BE2C (cell line): ENCODE measurements at regions not wholly inside any gene's neighbourhood (a gene's known extent, or its start where the extent isn't known, plus 50 kb on each side); places are given as distances from the start of the nearest gene placed in this dataset.

ENCODE experiments used
- DNase-seq: peaks from one replicate; pipeline ENCODE4 v3.0.0-alpha.2; 2020
- H3K27me3 ChIP-seq: fragments of 250-450 bp; sonication (Bioruptor Pico); 2 replicates; pipeline ENCODE4 v1.5.1; 2020; ENCODE audit warnings: mild to moderate bottlenecking
- H3K36me3 ChIP-seq: fragments of 250-450 bp; sonication (Bioruptor Pico); 2 replicates; pipeline ENCODE4 v1.5.1; 2020; ENCODE audit warnings: mild to moderate bottlenecking
- H3K4me1 ChIP-seq: fragments of 250-450 bp; sonication (Bioruptor Pico); 2 replicates; pipeline ENCODE4 v1.5.1; 2020
- H3K4me3 ChIP-seq: 2 replicates; pipeline ENCODE4 v1.5.1; 2011; ENCODE audit warnings: low read depth, low read length
- H3K9me3 ChIP-seq: fragments of 250-450 bp; sonication (Bioruptor Pico); 2 replicates; pipeline ENCODE4 v1.5.1; 2020
- TF ChIP-seq, protein P1 (sequence below): IDR thresholded peaks from 2 replicates; pipeline ENCODE4 v1.5.1; 2012; ENCODE audit warnings: mild to moderate bottlenecking, low read depth, low read length

DNA sequence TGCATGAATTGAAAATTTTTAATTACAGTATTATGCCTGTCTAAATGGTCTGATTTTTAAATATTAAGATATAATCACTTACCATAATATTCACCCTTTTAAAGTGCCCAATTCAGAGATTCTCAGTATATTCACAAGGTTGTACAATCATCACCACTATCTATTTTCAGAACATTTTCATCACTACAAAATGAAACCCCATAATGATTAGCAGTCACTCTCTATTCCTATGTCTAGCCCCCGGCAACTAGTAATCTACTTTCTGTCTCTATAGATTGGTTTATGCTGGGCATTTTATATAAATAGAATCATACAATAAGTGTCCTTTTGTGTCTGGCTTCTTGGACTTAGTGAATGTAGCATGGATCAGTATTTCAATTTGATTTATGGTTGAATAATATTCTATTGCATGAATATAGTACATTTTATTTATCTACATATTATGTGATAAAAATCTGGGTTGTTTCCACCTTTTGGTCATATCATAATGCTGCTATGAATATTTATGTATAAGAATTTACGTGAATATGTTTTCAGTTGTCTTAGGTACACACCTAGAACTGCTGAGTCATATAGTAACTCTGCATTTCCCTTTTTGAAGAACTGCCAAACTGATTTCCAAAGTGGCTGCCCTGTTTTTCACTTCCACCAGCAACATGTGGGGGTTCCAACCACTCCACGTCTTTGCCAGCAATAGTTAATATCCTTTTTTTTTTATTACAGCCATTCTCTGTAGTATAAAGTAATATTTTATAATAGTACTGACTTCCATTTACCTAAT, 485.7 kb upstream of the ZNF385D start:
- TF ChIP-seq, protein P1, sequence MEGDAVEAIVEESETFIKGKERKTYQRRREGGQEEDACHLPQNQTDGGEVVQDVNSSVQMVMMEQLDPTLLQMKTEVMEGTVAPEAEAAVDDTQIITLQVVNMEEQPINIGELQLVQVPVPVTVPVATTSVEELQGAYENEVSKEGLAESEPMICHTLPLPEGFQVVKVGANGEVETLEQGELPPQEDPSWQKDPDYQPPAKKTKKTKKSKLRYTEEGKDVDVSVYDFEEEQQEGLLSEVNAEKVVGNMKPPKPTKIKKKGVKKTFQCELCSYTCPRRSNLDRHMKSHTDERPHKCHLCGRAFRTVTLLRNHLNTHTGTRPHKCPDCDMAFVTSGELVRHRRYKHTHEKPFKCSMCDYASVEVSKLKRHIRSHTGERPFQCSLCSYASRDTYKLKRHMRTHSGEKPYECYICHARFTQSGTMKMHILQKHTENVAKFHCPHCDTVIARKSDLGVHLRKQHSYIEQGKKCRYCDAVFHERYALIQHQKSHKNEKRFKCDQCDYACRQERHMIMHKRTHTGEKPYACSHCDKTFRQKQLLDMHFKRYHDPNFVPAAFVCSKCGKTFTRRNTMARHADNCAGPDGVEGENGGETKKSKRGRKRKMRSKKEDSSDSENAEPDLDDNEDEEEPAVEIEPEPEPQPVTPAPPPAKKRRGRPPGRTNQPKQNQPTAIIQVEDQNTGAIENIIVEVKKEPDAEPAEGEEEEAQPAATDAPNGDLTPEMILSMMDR = no peak
- H3K4me3 ChIP-seq = no peak overlapping the region
- no peaks in the 10 kb centered on the region for H3K9me3 ChIP-seq
- no peak for DNase-seq
- H3K4me1 ChIP-seq = no peaks in the 10 kb centered on the region
- H3K27me3 ChIP-seq = no peaks in the 10 kb centered on the region
- H3K36me3 ChIP-seq = no peaks in the 10 kb centered on the region

DNA sequence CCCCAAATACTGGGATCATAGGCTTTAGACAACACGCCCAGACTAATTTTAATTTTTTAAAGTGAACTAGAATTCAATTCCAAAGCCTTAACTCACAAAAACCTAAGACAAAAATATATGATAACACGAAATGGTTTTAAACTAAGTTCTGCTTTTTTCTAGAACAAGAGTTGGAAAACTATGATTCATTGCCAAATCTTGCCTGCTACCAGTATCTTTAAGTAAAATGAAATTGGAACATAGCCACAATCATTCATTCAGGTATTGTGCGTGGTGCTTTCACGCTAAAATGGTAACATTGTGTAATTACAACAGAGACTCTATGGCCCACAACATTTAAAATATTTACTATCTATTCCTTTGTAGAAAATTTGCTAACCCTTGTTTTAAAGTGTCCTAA, 488.0 kb upstream of the ZNF385D start:
- H3K4me1 ChIP-seq = no peaks in the 10 kb centered on the region
- H3K9me3 ChIP-seq = no peaks in the 10 kb centered on the region
- no peaks in the 10 kb centered on the region for H3K27me3 ChIP-seq
- TF ChIP-seq, protein P1 = no peak
- no peak overlapping the region for H3K4me3 ChIP-seq
- H3K36me3 ChIP-seq = no peaks in the 10 kb centered on the region
- DNase-seq = no peak

DNA sequence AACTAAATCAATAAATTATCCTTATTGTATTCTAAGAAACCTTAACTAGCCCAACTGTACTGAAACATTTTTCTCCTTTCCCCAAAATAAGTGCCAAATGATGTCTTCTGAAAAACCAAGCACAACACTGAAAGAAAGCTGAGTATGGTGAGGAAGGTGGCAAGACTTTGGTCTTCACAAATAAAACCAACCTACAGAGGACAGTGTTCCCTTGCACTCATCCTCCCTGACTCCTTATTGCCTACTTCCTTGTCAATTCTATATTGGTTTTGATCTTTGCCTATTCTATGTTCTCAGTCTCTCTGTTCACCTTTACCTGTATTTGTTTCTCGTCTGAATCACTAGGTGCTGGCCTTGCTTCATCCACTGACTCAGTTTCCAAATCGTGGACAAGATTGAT, 490.1 kb upstream of the ZNF385D start:
- Histone ChIP-seq H3K27me3 (no peaks in the 10 kb centered on the region), H3K4me3 (no peak overlapping the region), H3K9me3 (no peaks in the 10 kb centered on the region), H3K4me1 (no peaks in the 10 kb centered on the region), H3K36me3 (no peaks in the 10 kb centered on the region)
- no peak for DNase-seq
- TF ChIP-seq, protein P1 = no peak

DNA sequence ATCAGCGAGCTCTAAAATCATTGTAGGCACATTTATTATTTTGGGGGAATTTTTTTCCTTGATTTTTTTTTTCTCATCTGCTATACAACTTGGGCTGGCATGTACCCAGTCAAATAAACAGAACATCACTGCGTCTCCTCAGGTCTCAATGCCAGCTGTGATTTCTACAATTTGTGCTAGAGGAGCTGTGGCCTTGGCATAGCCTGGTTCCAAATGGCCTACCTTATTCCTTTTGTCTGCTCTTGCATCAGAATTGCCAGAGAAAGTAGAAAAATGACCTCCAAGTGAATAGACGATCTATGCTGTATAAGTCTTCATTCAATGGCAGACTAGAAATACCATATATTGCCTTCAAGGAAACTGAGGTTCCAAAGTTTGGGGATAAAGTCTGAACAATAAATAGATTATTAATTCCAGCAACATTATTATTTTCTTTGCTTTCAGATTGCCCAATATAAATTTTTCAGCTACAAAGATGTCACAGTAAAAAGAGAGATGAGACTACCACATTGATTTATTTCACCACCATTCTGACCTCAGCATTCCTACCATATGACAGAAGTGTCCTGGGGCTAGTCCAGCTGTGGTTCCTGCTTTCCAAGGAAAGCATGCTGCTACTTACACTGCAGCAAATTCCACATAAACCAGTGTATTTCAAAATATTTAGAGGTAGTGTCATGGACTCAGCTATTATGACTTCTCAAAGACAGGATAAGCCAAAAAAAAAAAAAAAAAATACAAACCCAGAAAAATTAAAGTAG, 493.9 kb upstream of the ZNF385D start:
- TF ChIP-seq, protein P1 = no peak
- Histone ChIP-seq H3K4me3 (no peak overlapping the region), H3K36me3 (no peaks in the 10 kb centered on the region), H3K4me1 (no peaks in the 10 kb centered on the region), H3K27me3 (no peaks in the 10 kb centered on the region), H3K9me3 (no peaks in the 10 kb centered on the region)
- no peak for DNase-seq

DNA sequence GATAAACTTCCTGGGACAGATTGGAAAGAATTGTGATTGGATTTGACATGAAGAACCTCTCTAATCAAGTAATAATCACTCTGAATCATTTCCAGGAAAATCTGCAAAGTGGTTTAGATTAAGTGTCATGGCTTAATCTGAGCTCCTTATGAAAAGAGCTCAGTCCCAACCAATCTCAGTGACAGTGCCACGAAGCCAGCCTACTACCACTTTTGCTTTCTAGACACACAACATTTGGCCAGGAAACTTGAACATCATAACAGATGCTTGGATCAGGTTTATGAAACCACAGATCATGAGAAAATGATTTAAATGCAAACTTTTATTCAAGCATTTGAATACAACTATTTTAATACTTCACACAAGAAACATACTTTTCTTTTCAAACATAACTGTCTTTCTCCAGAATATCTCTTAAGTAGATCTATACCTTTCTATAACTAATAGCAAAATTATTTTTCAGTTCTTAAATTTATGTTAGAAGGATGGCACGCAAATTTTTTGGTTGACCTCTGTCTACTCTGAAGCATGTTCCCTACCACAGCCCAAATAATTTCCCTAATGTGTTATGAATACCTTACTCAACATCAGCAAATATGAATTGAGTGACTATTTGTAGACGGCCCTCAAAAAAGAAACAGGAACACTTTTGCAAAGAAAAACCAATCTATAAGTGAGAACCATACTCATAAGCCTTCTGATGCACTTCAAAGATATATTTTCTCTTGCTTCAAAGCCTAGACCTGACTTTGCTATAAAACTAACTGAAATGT, 495.0 kb upstream of the ZNF385D start:
- DNase-seq = no peak
- no peaks in the 10 kb centered on the region for H3K4me1 ChIP-seq
- no peak overlapping the region for H3K4me3 ChIP-seq
- no peaks in the 10 kb centered on the region for H3K36me3 ChIP-seq
- H3K27me3 ChIP-seq = no peaks in the 10 kb centered on the region
- no peaks in the 10 kb centered on the region for H3K9me3 ChIP-seq
- TF ChIP-seq, protein P1 = no peak
